ENCODE measurements at regions not wholly inside any gene's neighbourhood (a gene's known extent, or its start where the extent isn't known, plus 50 kb on each side); places are given as distances from the start of the nearest gene placed in this dataset.
A peak's percentile ranks its signal among the peaks of the same experiment; 100 is the strongest.
"Not testable (repeated sequence)": the region's sequence is repeated elsewhere in the genome, so short reads cannot be mapped to it uniquely, and the experiment has no call there.

- no peaks in the 10 kb centered on the region for H3K4me1 ChIP-seq (ENCODE audit: insufficient read depth, low read length)
- Mint-ChIP-seq H3K9me3 (no peaks in the 10 kb centered on the region), H3K4me3 (no peak overlapping the region), H3K27me3 (no peaks in the 10 kb centered on the region), H3K4me1 (no peaks in the 10 kb centered on the region), H3K27ac (no peak overlapping the region), H3K36me3 (no peaks in the 10 kb centered on the region)
- no peak overlapping the region for H3K27ac ChIP-seq (ENCODE audit: low read depth, low read length)
- H3K27me3 ChIP-seq (ENCODE audit: insufficient read depth, low read length): no peaks in the 10 kb centered on the region
- H3K9me3 ChIP-seq (ENCODE audit: control insufficient read depth in 1 of 2, low read length in 2 of 2): no peaks in the 10 kb centered on the region
- POLR2A ChIA-PET (ENCODE audit: partially characterized antibody): no interaction called here
- no peaks in the 10 kb centered on the region for H3K36me3 ChIP-seq (ENCODE audit: insufficient read depth, low read length)
- no peak overlapping the region for H3K4me3 ChIP-seq (ENCODE audit: low read length in 2 of 2)
- no peak for DNase-seq
- CTCF ChIA-PET (ENCODE audit: partially characterized antibody): no interaction called here
- intact Hi-C loops (cut with micrococcal nuclease): no loop called here
Observed at GRCh38 chr3:34152656-34153055, 354.2 kb downstream of the PDCD6IP start.

DNA sequence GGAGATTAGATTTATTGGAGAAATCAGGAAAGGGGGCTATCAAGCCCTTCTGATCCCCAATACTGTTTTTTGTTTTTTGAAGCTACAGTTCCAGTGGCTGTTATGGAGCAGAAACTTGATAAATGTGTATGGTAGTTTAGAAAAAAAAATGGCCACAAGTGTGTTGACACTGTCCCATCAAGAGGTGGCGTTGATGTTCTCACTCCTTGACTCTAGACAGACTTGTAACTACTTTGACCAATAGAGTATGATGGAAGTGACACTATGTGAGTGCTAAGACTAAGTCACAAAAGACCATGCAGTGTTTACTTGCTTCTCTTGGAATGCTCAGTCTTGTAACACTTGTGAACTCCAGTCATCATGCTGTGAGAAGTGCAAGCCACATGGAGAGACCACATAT is 356.7 kb downstream of the PDCD6IP start:
- H3K9me3 Mint-ChIP-seq: no peaks in the 10 kb centered on the region
- H3K36me3 Mint-ChIP-seq: no peaks in the 10 kb centered on the region
- H3K4me3 Mint-ChIP-seq: no peak overlapping the region
- H3K27me3 Mint-ChIP-seq: no peaks in the 10 kb centered on the region
- Histone ChIP-seq H3K27ac (ENCODE audit: low read depth, low read length) (no peak overlapping the region), H3K4me1 (ENCODE audit: insufficient read depth, low read length) (no peaks in the 10 kb centered on the region), H3K27me3 (ENCODE audit: insufficient read depth, low read length) (no peaks in the 10 kb centered on the region), H3K4me3 (ENCODE audit: low read length in 2 of 2) (no peak overlapping the region), H3K36me3 (ENCODE audit: insufficient read depth, low read length) (no peaks in the 10 kb centered on the region), H3K9me3 (ENCODE audit: control insufficient read depth in 1 of 2, low read length in 2 of 2) (no peaks in the 10 kb centered on the region)
- no peak overlapping the region for H3K27ac Mint-ChIP-seq
- intact Hi-C loops (cut with micrococcal nuclease): no loop called here
- ChIA-PET CTCF (ENCODE audit: partially characterized antibody) (no interaction called here), POLR2A (ENCODE audit: partially characterized antibody) (no interaction called here)
- no peak for DNase-seq
- H3K4me1 Mint-ChIP-seq: no peaks in the 10 kb centered on the region

DNA sequence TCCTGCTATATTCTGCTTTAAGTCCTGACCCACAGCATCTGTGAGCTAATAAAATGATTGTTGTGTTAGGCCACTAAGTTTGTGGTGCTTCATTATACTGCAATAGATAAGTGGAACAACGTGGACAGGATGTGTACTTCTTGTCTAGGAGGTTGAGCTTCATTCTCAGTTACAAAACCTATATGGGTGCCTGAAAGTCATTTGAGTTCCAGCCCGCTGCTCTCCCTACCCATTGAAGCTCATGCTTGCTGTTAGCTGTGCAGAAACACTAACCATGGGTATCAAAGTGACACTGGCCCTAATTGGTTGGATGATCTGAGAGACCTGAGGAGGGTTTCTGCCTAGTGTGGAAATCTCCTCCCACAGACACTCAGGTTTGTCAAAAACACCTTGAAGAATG is 357.2 kb downstream of the PDCD6IP start:
- no peak overlapping the region for H3K4me3 Mint-ChIP-seq
- no peaks in the 10 kb centered on the region for H3K9me3 ChIP-seq (ENCODE audit: control insufficient read depth in 1 of 2, low read length in 2 of 2)
- no peaks in the 10 kb centered on the region for H3K9me3 Mint-ChIP-seq
- ChIA-PET POLR2A (ENCODE audit: partially characterized antibody) (no interaction called here), CTCF (ENCODE audit: partially characterized antibody) (no interaction called here)
- H3K36me3 ChIP-seq (ENCODE audit: insufficient read depth, low read length): no peaks in the 10 kb centered on the region
- no peak overlapping the region for H3K4me3 ChIP-seq (ENCODE audit: low read length in 2 of 2)
- no peaks in the 10 kb centered on the region for H3K36me3 Mint-ChIP-seq
- no peak for DNase-seq
- intact Hi-C loops (cut with micrococcal nuclease): no loop called here
- no peaks in the 10 kb centered on the region for H3K27me3 Mint-ChIP-seq
- no peaks in the 10 kb centered on the region for H3K4me1 Mint-ChIP-seq
- no peaks in the 10 kb centered on the region for H3K27me3 ChIP-seq (ENCODE audit: insufficient read depth, low read length)
- H3K4me1 ChIP-seq (ENCODE audit: insufficient read depth, low read length): no peaks in the 10 kb centered on the region
- H3K27ac Mint-ChIP-seq: no peak overlapping the region
- H3K27ac ChIP-seq (ENCODE audit: low read depth, low read length): no peak overlapping the region

GRCh38 chr3:34157491-34157890 is 359.1 kb downstream of the PDCD6IP start:
- H3K4me3 Mint-ChIP-seq: no peak overlapping the region
- Histone ChIP-seq H3K9me3 (ENCODE audit: control insufficient read depth in 1 of 2, low read length in 2 of 2) (no peaks in the 10 kb centered on the region), H3K4me1 (ENCODE audit: insufficient read depth, low read length) (no peaks in the 10 kb centered on the region), H3K36me3 (ENCODE audit: insufficient read depth, low read length) (no peaks in the 10 kb centered on the region), H3K27me3 (ENCODE audit: insufficient read depth, low read length) (no peaks in the 10 kb centered on the region), H3K27ac (ENCODE audit: low read depth, low read length) (no peak overlapping the region), H3K4me3 (ENCODE audit: low read length in 2 of 2) (no peak overlapping the region)
- H3K27ac Mint-ChIP-seq: no peak overlapping the region
- no peak for DNase-seq
- POLR2A ChIA-PET (ENCODE audit: partially characterized antibody): no interaction called here
- intact Hi-C loops (cut with micrococcal nuclease): no loop called here
- no peaks in the 10 kb centered on the region for H3K4me1 Mint-ChIP-seq
- H3K27me3 Mint-ChIP-seq: no peaks in the 10 kb centered on the region
- CTCF ChIA-PET (ENCODE audit: partially characterized antibody): interaction anchor here (0.6 kb wide), 1 partner anchor 56 kb away, joined by 3 read pairs; no protein-coding TSS in a partner anchor
- H3K36me3 Mint-ChIP-seq: no peaks in the 10 kb centered on the region
- H3K9me3 Mint-ChIP-seq: no peaks in the 10 kb centered on the region

GRCh38 chr3:34159613-34160420 is 361.4 kb downstream of the PDCD6IP start:
- no peak for DNase-seq
- ChIA-PET CTCF (ENCODE audit: partially characterized antibody) (no interaction called here), POLR2A (ENCODE audit: partially characterized antibody) (no interaction called here)
- Histone ChIP-seq H3K9me3 (ENCODE audit: control insufficient read depth in 1 of 2, low read length in 2 of 2) (no peaks in the 10 kb centered on the region), H3K27me3 (ENCODE audit: insufficient read depth, low read length) (no peaks in the 10 kb centered on the region), H3K4me3 (ENCODE audit: low read length in 2 of 2) (no peak overlapping the region), H3K4me1 (ENCODE audit: insufficient read depth, low read length) (no peaks in the 10 kb centered on the region), H3K36me3 (ENCODE audit: insufficient read depth, low read length) (no peaks in the 10 kb centered on the region), H3K27ac (ENCODE audit: low read depth, low read length) (no peak overlapping the region)
- no peaks in the 10 kb centered on the region for H3K4me1 Mint-ChIP-seq
- no peaks in the 10 kb centered on the region for H3K27me3 Mint-ChIP-seq
- H3K4me3 Mint-ChIP-seq: no peak overlapping the region
- intact Hi-C loops (cut with micrococcal nuclease): no loop called here
- H3K27ac Mint-ChIP-seq: peak overlapping the region in 1 of 7 donors; percentile 41
- no peaks in the 10 kb centered on the region for H3K36me3 Mint-ChIP-seq
- peaks cover 0 to 2% (median 0%) of the 10 kb centered on the region in 8 donors for H3K9me3 Mint-ChIP-seq

GRCh38 chr3:34169636-34170035 is 371.2 kb downstream of the PDCD6IP start:
- POLR2A ChIA-PET (ENCODE audit: partially characterized antibody); CTCF ChIA-PET (ENCODE audit: partially characterized antibody); H3K4me1 Mint-ChIP-seq; H3K4me3 ChIP-seq (ENCODE audit: low read length in 2 of 2); DNase-seq; H3K27me3 Mint-ChIP-seq; H3K4me1 ChIP-seq (ENCODE audit: insufficient read depth, low read length); H3K4me3 Mint-ChIP-seq; intact Hi-C loops (cut with micrococcal nuclease); H3K36me3 Mint-ChIP-seq; H3K27ac Mint-ChIP-seq; H3K36me3 ChIP-seq (ENCODE audit: insufficient read depth, low read length); H3K27ac ChIP-seq (ENCODE audit: low read depth, low read length); H3K9me3 ChIP-seq (ENCODE audit: control insufficient read depth in 1 of 2, low read length in 2 of 2); H3K27me3 ChIP-seq (ENCODE audit: insufficient read depth, low read length): not testable (repeated sequence)
- peaks cover 0 to 11% (median 1%) of the 10 kb centered on the region in 8 donors for H3K9me3 Mint-ChIP-seq

- no peaks in the 10 kb centered on the region for H3K4me1 ChIP-seq (ENCODE audit: insufficient read depth, low read length)
- ChIA-PET POLR2A (ENCODE audit: partially characterized antibody) (no interaction called here), CTCF (ENCODE audit: partially characterized antibody) (no interaction called here)
- peaks cover 0 to 9% (median 1%) of the 10 kb centered on the region in 8 donors for H3K9me3 Mint-ChIP-seq
- peaks cover 3 to 7% of the 10 kb centered on the region in 2 donors for H3K27me3 Mint-ChIP-seq
- no peaks in the 10 kb centered on the region for H3K4me1 Mint-ChIP-seq
- no peaks in the 10 kb centered on the region for H3K9me3 ChIP-seq (ENCODE audit: control insufficient read depth in 1 of 2, low read length in 2 of 2)
- intact Hi-C loops (cut with micrococcal nuclease): no loop called here
- H3K4me3 Mint-ChIP-seq: no peak overlapping the region
- no peak overlapping the region for H3K27ac Mint-ChIP-seq
- H3K27me3 ChIP-seq (ENCODE audit: insufficient read depth, low read length): no peaks in the 10 kb centered on the region
- H3K27ac ChIP-seq (ENCODE audit: low read depth, low read length): no peak overlapping the region
- H3K4me3 ChIP-seq (ENCODE audit: low read length in 2 of 2): no peak overlapping the region
- H3K36me3 Mint-ChIP-seq: no peaks in the 10 kb centered on the region
- no peaks in the 10 kb centered on the region for H3K36me3 ChIP-seq (ENCODE audit: insufficient read depth, low read length)
- no peak for DNase-seq
Observed at GRCh38 chr3:34174740-34175139, 376.3 kb downstream of the PDCD6IP start.
